ENCODE measurements at regions not wholly inside any gene's neighbourhood (a gene's known extent, or its start where the extent isn't known, plus 50 kb on each side); places are given as distances from the start of the nearest gene placed in this dataset.

- TF ChIP-seq CTCF (IDR thresholded peaks at IDR 0.05; ENCODE audit: low read depth, low read length): no peak
- DNase-seq (ENCODE audit: low read depth, low spot score): no peak
- no peak overlapping the region for H3K4me3 ChIP-seq (ENCODE audit: low read depth, low read length)
- in situ Hi-C loops (cut with HindIII; ENCODE audit: low sequenced_read_pairs): no loop called here
These were observed 162.1 kb upstream of the KIT start for GRCh38 chr4:54495641-54496040.

- no peak for TF ChIP-seq CTCF (IDR thresholded peaks at IDR 0.05; ENCODE audit: low read depth, low read length)
- no peak overlapping the region for H3K4me3 ChIP-seq (ENCODE audit: low read depth, low read length)
- in situ Hi-C loops (cut with HindIII; ENCODE audit: low sequenced_read_pairs): no loop called here
- no peak for DNase-seq (ENCODE audit: low read depth, low spot score)
These were observed 161.3 kb upstream of the KIT start for GRCh38 chr4:54496412-54496811.

- H3K4me3 ChIP-seq (ENCODE audit: low read depth, low read length): no peak overlapping the region
- in situ Hi-C loops (cut with HindIII; ENCODE audit: low sequenced_read_pairs): no loop called here
- TF ChIP-seq CTCF (IDR thresholded peaks at IDR 0.05; ENCODE audit: low read depth, low read length): no peak
- no peak for DNase-seq (ENCODE audit: low read depth, low spot score)
These were observed 159.8 kb upstream of the KIT start for GRCh38 chr4:54497947-54498346.

- in situ Hi-C loops (cut with HindIII; ENCODE audit: low sequenced_read_pairs): no loop called here
- no peak overlapping the region for H3K4me3 ChIP-seq (ENCODE audit: low read depth, low read length)
- TF ChIP-seq CTCF (IDR thresholded peaks at IDR 0.05; ENCODE audit: low read depth, low read length): no peak
- peak; percentile 52 for DNase-seq (ENCODE audit: low read depth, low spot score)
These were observed 159.1 kb upstream of the KIT start for GRCh38 chr4:54498661-54499111.

- DNase-seq (ENCODE audit: low read depth, low spot score): peak; percentile 79
- in situ Hi-C loops (cut with HindIII; ENCODE audit: low sequenced_read_pairs): no loop called here
These were observed 158.3 kb upstream of the KIT start for GRCh38 chr4:54499308-54500074.

GRCh38 chr4:54505362-54505761 lies 152.4 kb upstream of the KIT start:
- in situ Hi-C loops (cut with HindIII; ENCODE audit: low sequenced_read_pairs): no loop called here
- DNase-seq (ENCODE audit: low read depth, low spot score): no peak
- TF ChIP-seq CTCF (IDR thresholded peaks at IDR 0.05; ENCODE audit: low read depth, low read length): no peak
- H3K4me3 ChIP-seq (ENCODE audit: low read depth, low read length): no peak overlapping the region

More at GRCh38 chr4:54499308-54500074, 158.3 kb upstream of the KIT start:
- no peak overlapping the region for H3K4me3 ChIP-seq (ENCODE audit: low read depth, low read length)
- no peak for TF ChIP-seq CTCF (IDR thresholded peaks at IDR 0.05; ENCODE audit: low read depth, low read length)
